ENCODE measurements at regions not wholly inside any gene's neighbourhood (a gene's known extent, or its start where the extent isn't known, plus 50 kb on each side); places are given as distances from the start of the nearest gene placed in this dataset.

DNA sequence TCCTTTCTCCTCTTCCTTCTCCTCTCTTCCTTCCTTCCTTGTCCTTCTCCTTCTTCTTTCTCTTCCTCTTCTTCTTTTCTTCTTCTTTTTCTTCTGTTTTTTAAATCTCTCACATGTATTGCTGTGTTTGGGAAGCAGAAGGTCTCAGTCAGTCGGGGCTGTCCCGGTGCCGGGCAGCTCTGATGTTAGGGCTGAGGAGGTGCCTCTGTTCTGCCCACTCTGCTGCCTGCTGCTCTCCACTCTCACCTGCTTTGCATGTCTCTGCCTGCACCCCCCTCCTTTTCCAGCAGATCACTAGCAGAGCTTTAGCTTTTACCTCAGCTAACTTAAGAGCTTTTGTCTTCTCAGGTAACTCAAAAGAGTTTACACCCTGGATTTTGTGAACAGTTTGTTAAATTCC lies 276.6 kb downstream of the CHRM3 start:
- ChIA-PET POLR2A (ENCODE audit: unreplicated experiment) (no interaction called here), CTCF (no interaction called here)
- BruUV-seq (replicated peaks): no TSS peak

DNA sequence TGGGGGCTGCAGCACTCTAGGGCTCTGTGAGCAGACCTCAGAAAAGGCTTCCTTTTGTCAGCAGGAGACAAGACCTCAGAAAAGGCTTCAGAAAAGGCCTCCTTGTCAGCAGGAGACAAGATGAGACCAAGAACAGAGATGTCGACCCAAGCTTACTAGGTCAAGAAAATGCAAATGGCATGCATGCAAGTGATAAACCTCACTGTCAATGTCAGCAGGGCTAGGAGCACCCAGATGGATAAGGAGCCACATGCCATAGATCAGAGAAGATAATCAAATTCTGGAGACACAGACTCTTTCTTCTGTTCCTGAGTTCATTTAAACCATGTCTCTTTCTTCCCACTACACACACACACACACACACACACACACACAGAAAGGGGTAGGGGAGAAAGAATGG lies 285.9 kb downstream of the CHRM3 start:
- no peak overlapping the region for H3K27ac ChIP-seq (ENCODE audit: low read length)
- CTCF ChIA-PET: no interaction called here
- no peaks in the 10 kb centered on the region for H3F3A ChIP-seq (ENCODE audit: low read length, unreplicated experiment)
- no TSS peak for BruUV-seq (replicated peaks)
- no peaks in the 10 kb centered on the region for H3K9me2 ChIP-seq (replicated peaks; ENCODE audit: low read length)
- no peak overlapping the region for H3K4me3 ChIP-seq (ENCODE audit: low read length)
- no peaks in the 10 kb centered on the region for H3K79me2 ChIP-seq (ENCODE audit: low read length)
- H3K4me1 ChIP-seq (ENCODE audit: insufficient read depth, low read length): no peaks in the 10 kb centered on the region
- POLR2A ChIA-PET (ENCODE audit: unreplicated experiment): no interaction called here
- H3K9me3 ChIP-seq (ENCODE audit: low read length): no peaks in the 10 kb centered on the region
- no peak overlapping the region for H2AFZ ChIP-seq (ENCODE audit: low read length)
- no peak overlapping the region for H3K9ac ChIP-seq (ENCODE audit: low read length)
- no peak overlapping the region for H3K4me2 ChIP-seq (ENCODE audit: low read length)
- H3K36me3 ChIP-seq (ENCODE audit: low read depth, low read length): no peaks in the 10 kb centered on the region
- no peak for ATAC-seq
- intact Hi-C loops (cut with micrococcal nuclease): no loop called here
- no peaks in the 10 kb centered on the region for H3K27me3 ChIP-seq (ENCODE audit: low read length)
- H4K20me1 ChIP-seq (ENCODE audit: low read length): no peaks in the 10 kb centered on the region
- no peak for DNase-seq
- TF ChIP-seq, protein P1, sequence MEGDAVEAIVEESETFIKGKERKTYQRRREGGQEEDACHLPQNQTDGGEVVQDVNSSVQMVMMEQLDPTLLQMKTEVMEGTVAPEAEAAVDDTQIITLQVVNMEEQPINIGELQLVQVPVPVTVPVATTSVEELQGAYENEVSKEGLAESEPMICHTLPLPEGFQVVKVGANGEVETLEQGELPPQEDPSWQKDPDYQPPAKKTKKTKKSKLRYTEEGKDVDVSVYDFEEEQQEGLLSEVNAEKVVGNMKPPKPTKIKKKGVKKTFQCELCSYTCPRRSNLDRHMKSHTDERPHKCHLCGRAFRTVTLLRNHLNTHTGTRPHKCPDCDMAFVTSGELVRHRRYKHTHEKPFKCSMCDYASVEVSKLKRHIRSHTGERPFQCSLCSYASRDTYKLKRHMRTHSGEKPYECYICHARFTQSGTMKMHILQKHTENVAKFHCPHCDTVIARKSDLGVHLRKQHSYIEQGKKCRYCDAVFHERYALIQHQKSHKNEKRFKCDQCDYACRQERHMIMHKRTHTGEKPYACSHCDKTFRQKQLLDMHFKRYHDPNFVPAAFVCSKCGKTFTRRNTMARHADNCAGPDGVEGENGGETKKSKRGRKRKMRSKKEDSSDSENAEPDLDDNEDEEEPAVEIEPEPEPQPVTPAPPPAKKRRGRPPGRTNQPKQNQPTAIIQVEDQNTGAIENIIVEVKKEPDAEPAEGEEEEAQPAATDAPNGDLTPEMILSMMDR (conservative IDR thresholded peaks at IDR 0.05; ENCODE audit: low read depth, low read length): no peak
- TF ChIP-seq EZH2 (IDR thresholded peaks at IDR 0.05; ENCODE audit: low read length, unreplicated experiment) (no peak), EZH2phosphoT487 (IDR thresholded peaks at IDR 0.05; ENCODE audit: borderline replicate concordance, low read length) (no peak)

More for the DNA sequence above, 276.6 kb downstream of the CHRM3 start:
- no peak overlapping the region for H3K4me2 ChIP-seq (ENCODE audit: low read length)
- H3K4me3 ChIP-seq (ENCODE audit: low read length): no peak overlapping the region
- H2AFZ ChIP-seq (ENCODE audit: low read length): no peak overlapping the region
- H3K27ac ChIP-seq (ENCODE audit: low read length): no peak overlapping the region
- no peaks in the 10 kb centered on the region for H3K36me3 ChIP-seq (ENCODE audit: low read depth, low read length)
- H3K9ac ChIP-seq (ENCODE audit: low read length): no peak overlapping the region
- DNase-seq (no peak), ATAC-seq (no peak)
- no peaks in the 10 kb centered on the region for H3K9me3 ChIP-seq (ENCODE audit: low read length)
- H3K4me1 ChIP-seq (ENCODE audit: insufficient read depth, low read length): no peaks in the 10 kb centered on the region
- H3K9me2 ChIP-seq (replicated peaks; ENCODE audit: low read length): no peaks in the 10 kb centered on the region
- H3F3A ChIP-seq (ENCODE audit: low read length, unreplicated experiment): no peaks in the 10 kb centered on the region
- H4K20me1 ChIP-seq (ENCODE audit: low read length): no peaks in the 10 kb centered on the region
- TF ChIP-seq, protein P1 (conservative IDR thresholded peaks at IDR 0.05; ENCODE audit: low read depth, low read length): no peak
- TF ChIP-seq EZH2 (IDR thresholded peaks at IDR 0.05; ENCODE audit: low read length, unreplicated experiment) (no peak), EZH2phosphoT487 (IDR thresholded peaks at IDR 0.05; ENCODE audit: borderline replicate concordance, low read length) (no peak)
- intact Hi-C loops (cut with micrococcal nuclease): no loop called here
- H3K27me3 ChIP-seq (ENCODE audit: low read length): no peaks in the 10 kb centered on the region
- no peaks in the 10 kb centered on the region for H3K79me2 ChIP-seq (ENCODE audit: low read length)

DNA sequence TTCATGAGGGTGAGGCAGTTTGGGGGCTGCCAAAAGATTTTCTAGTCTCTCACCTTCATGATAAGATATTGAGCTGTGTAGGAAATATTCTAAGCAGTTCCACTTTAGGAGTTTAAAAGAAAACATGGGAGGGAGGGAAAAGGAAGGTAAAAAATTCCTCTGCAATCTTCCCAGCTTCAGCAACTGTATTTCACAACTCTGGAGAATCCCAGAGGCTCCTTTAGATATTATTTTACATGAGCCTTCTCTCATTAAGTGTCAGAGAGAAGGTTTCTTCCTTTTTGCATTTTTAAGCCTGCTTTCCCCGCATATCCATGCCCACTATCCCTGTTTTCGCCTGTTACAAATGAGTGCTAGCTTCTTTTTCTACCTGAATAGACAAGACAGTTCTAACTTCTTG lies 289.4 kb downstream of the CHRM3 start:
- Histone ChIP-seq H3K4me1 (ENCODE audit: insufficient read depth, low read length) (peaks cover 12% of the 10 kb centered on the region; the same call in 1 of the 2 replicates), H3K4me2 (ENCODE audit: low read length) (no peak overlapping the region), H2AFZ (ENCODE audit: low read length) (no peak overlapping the region), H3K36me3 (ENCODE audit: low read depth, low read length) (no peaks in the 10 kb centered on the region), H3K27me3 (ENCODE audit: low read length) (no peaks in the 10 kb centered on the region), H3K4me3 (ENCODE audit: low read length) (no peak overlapping the region), H4K20me1 (ENCODE audit: low read length) (no peaks in the 10 kb centered on the region), H3K79me2 (ENCODE audit: low read length) (no peaks in the 10 kb centered on the region), H3K9me2 (replicated peaks; ENCODE audit: low read length) (no peaks in the 10 kb centered on the region), H3K9me3 (ENCODE audit: low read length) (no peaks in the 10 kb centered on the region), H3K9ac (ENCODE audit: low read length) (no peak overlapping the region), H3K27ac (ENCODE audit: low read length) (no peak overlapping the region), H3F3A (ENCODE audit: low read length, unreplicated experiment) (no peaks in the 10 kb centered on the region)
- CTCF ChIA-PET: no interaction called here
- TF ChIP-seq EZH2 (IDR thresholded peaks at IDR 0.05; ENCODE audit: low read length, unreplicated experiment) (no peak), EZH2phosphoT487 (IDR thresholded peaks at IDR 0.05; ENCODE audit: borderline replicate concordance, low read length) (no peak)
- TF ChIP-seq, protein P1 (conservative IDR thresholded peaks at IDR 0.05; ENCODE audit: low read depth, low read length): no peak
- ATAC-seq: no peak
- POLR2A ChIA-PET (ENCODE audit: unreplicated experiment): no interaction called here
- DNase-seq: no peak
- BruUV-seq (replicated peaks): no TSS peak
- intact Hi-C loops (cut with micrococcal nuclease): no loop called here

All from PC-3 (cell line).